CD4-positive, alpha-beta T cell (primary cell): ENCODE measurements at regions not wholly inside any gene's neighbourhood (a gene's known extent, or its start where the extent isn't known, plus 50 kb on each side); places are given as distances from the start of the nearest gene placed in this dataset.
A peak's percentile ranks its signal among the peaks of the same experiment; 100 is the strongest.

Source experiments
- ATAC-seq: fragments of 200-7000 bp; cut with Tn5 transposase; one replicate; pipeline ENCODE4 v1.10.0; 2022; ENCODE audit warnings: mild to moderate bottlenecking; ENCODE audit not compliant: poor library complexity
- CTCF ChIA-PET: fragments of 350-600 bp; sonication (Branson Sonifier 250); formaldehyde crosslinking; loops from one replicate; lab custom pipeline; 2021; ENCODE audit warnings: antibody characterized with exemption, inconsistent platforms; lab: Charles Lee
- POLR2A ChIA-PET: fragments of 350-600 bp; sonication (Branson Sonifier 250); formaldehyde crosslinking; loops from one replicate; lab custom pipeline; 2021; ENCODE audit warnings: antibody characterized with exemption, inconsistent platforms; lab: Charles Lee
- DNase-seq, 14 experiments: peaks; one replicate each; pipeline ENCODE4 v3.0.0-alpha.2; 2013 to 2020; ENCODE audit warnings: mixed read lengths in 2 of 14
- H3K27ac ChIP-seq, 2 donors: one replicate each; pipeline versions ENCODE4 v1.5.1 to v1.7.0; 2013; ENCODE audit warnings: low read length in 2 of 2, low read depth in 1 of 2, mild to moderate bottlenecking in 1 of 2
- H3K27me3 ChIP-seq, 2 experiments: 1 replicate in 1 of 2; 2 replicates in 1 of 2; pipeline versions ENCODE4 v1.6.1 to v1.7.0; 2013; ENCODE audit warnings: low read length in 2 of 2, control low read depth in 1 of 2, mild to moderate bottlenecking in 1 of 2, moderate library complexity in 1 of 2; ENCODE audit not compliant: insufficient read depth in 2 of 2, control insufficient read depth in 1 of 2
- H3K36me3 ChIP-seq: one replicate; pipeline ENCODE4 v1.6.1; 2013; ENCODE audit warnings: low read length, control low read depth; ENCODE audit not compliant: insufficient read depth
- H3K4me1 ChIP-seq: one replicate; pipeline ENCODE4 v1.6.1; 2013; ENCODE audit warnings: low read length, control low read depth; ENCODE audit not compliant: insufficient read depth
- H3K4me3 ChIP-seq: one replicate; pipeline ENCODE4 v1.5.1; 2013; ENCODE audit warnings: mild to moderate bottlenecking, low read length, moderate library complexity
- H3K9me3 ChIP-seq, 2 experiments: 1 replicate in 1 of 2; 2 replicates in 1 of 2; pipeline versions ENCODE4 v1.6.1 to v1.7.0; 2013; ENCODE audit warnings: low read length in 2 of 2, mild to moderate bottlenecking in 2 of 2, control low read depth in 1 of 2, moderate library complexity in 1 of 2; ENCODE audit not compliant: control insufficient read depth in 1 of 2, insufficient read depth in 1 of 2
- H3K27ac Mint-ChIP-seq: one replicate; pipeline ENCODE4 v1.8.0; 2020; ENCODE audit warnings: mixed read lengths
- H3K27me3 Mint-ChIP-seq: one replicate; pipeline ENCODE4 v1.8.0; 2021; ENCODE audit warnings: mixed read lengths
- H3K36me3 Mint-ChIP-seq: one replicate; pipeline ENCODE4 v1.8.0; 2021; ENCODE audit warnings: low read depth, mixed read lengths
- H3K4me1 Mint-ChIP-seq: one replicate; pipeline ENCODE4 v1.8.0; 2021; ENCODE audit warnings: low read depth, mixed read lengths
- H3K4me3 Mint-ChIP-seq: one replicate; pipeline ENCODE4 v1.8.0; 2020; ENCODE audit warnings: mild to moderate bottlenecking, mixed read lengths
- H3K9me3 Mint-ChIP-seq: one replicate; pipeline ENCODE4 v1.8.0; 2020; ENCODE audit warnings: mixed read lengths
- intact Hi-C, 2 experiments: fragments of 100-400 bp; cut with DNase I in 1 of 2; cut with micrococcal nuclease in 1 of 2; formaldehyde crosslinking; loops; one replicate each; pipeline versions ENCODE4 v1.15.1 to v1.9.0; 2023 to 2025; cut with DNase I, micrococcal nuclease
- TF ChIP-seq, protein P1 (sequence below): fragments of 200-600 bp; IDR thresholded peaks from one replicate; pipeline ENCODE4 v1.8.0; 2022; ENCODE audit warnings: antibody characterized with exemption, mild to moderate bottlenecking

DNA sequence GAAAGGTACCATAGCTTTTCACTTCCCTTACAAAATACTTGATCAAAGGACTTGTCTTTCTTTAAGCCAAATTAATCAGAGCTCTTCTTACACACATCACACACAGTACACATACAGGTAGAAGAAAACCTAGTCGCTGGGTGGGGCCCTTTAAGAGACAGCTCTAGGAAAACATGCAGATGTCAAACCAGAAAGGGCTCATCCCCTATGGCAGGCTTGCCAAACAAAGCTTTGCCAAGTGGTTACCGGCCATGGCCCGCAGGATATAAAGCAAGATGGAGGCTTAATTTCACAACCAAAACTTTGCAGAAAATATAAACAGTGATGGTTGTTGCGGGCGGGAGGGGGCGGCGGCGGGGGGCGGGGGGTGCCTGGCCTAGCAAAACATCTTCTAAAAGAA is 2156.0 kb upstream of the PIK3C3 start:
- no peak overlapping the region for H3K4me3 ChIP-seq
- DNase-seq: no peak
- H3K4me1 Mint-ChIP-seq: peaks cover 6% of the 10 kb centered on the region
- TF ChIP-seq, protein P1, sequence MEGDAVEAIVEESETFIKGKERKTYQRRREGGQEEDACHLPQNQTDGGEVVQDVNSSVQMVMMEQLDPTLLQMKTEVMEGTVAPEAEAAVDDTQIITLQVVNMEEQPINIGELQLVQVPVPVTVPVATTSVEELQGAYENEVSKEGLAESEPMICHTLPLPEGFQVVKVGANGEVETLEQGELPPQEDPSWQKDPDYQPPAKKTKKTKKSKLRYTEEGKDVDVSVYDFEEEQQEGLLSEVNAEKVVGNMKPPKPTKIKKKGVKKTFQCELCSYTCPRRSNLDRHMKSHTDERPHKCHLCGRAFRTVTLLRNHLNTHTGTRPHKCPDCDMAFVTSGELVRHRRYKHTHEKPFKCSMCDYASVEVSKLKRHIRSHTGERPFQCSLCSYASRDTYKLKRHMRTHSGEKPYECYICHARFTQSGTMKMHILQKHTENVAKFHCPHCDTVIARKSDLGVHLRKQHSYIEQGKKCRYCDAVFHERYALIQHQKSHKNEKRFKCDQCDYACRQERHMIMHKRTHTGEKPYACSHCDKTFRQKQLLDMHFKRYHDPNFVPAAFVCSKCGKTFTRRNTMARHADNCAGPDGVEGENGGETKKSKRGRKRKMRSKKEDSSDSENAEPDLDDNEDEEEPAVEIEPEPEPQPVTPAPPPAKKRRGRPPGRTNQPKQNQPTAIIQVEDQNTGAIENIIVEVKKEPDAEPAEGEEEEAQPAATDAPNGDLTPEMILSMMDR: no peak
- no peaks in the 10 kb centered on the region for H3K36me3 Mint-ChIP-seq
- no peaks in the 10 kb centered on the region for H3K27me3 Mint-ChIP-seq
- H3K9me3 ChIP-seq: peaks cover 0 to 11% of the 10 kb centered on the region in 2 experiments
- ChIA-PET POLR2A (no interaction called here), CTCF (no interaction called here)
- no peaks in the 10 kb centered on the region for H3K36me3 ChIP-seq
- H3K27ac ChIP-seq: no peak overlapping the region
- intact Hi-C loops: no loop called here
- no peaks in the 10 kb centered on the region for H3K4me1 ChIP-seq
- H3K9me3 Mint-ChIP-seq: peaks cover 3% of the 10 kb centered on the region
- no peak overlapping the region for H3K27ac Mint-ChIP-seq
- H3K27me3 ChIP-seq: no peaks in the 10 kb centered on the region
- ATAC-seq: no peak
- peak overlapping the region; percentile 77 for H3K4me3 Mint-ChIP-seq

DNA sequence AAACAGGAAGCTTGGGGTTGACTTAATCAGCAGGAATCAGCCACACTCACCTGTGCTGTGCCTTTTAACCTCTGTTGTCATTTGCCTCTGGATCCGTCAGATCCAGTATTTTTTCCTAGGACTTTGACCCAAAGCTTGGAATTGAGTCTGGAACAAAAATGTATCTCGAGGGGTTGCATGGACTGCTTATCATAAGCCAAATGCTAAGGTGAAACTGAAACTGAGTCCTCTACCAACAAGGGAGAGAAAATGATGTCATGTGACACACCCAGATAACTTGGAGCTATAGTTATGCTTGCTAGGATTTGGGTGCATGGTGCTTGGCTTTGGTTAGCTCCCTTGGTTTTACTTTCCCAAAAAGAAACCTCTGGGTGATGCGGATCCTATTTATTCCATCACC is 2158.6 kb upstream of the PIK3C3 start:
- no peaks in the 10 kb centered on the region for H3K27me3 ChIP-seq
- ATAC-seq: no peak
- no peaks in the 10 kb centered on the region for H3K27me3 Mint-ChIP-seq
- no peak overlapping the region for H3K27ac Mint-ChIP-seq
- peaks cover 6% of the 10 kb centered on the region for H3K4me1 Mint-ChIP-seq
- CTCF ChIA-PET: no interaction called here
- peaks cover 0 to 11% of the 10 kb centered on the region in 2 experiments for H3K9me3 ChIP-seq
- peak overlapping the region; percentile 13 for H3K4me3 Mint-ChIP-seq
- TF ChIP-seq, protein P1: no peak
- H3K4me3 ChIP-seq: no peak overlapping the region
- POLR2A ChIA-PET: no interaction called here
- no peaks in the 10 kb centered on the region for H3K36me3 Mint-ChIP-seq
- DNase-seq: no peak
- intact Hi-C loops: no loop called here
- H3K4me1 ChIP-seq: no peaks in the 10 kb centered on the region
- no peaks in the 10 kb centered on the region for H3K9me3 Mint-ChIP-seq
- H3K36me3 ChIP-seq: no peaks in the 10 kb centered on the region
- no peak overlapping the region for H3K27ac ChIP-seq

DNA sequence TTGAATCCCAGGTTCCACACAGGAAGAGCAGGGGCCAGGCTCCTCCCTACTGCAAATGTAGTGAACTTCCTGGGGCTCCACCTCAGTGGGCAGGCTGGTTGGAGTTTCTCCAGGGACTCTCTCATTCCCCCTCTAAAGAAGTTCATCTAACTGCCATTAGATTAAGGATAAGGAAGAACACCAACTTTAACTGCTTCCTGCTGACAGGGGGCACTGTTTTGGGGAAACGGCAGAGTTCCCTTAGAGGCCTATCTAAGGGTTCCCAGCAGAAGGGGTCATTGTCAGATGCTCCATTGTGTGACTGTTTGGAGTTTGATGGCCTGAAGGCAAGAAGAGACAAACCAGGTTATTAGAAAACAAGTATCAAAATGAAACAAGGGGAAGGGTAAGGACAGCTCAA is 2159.7 kb upstream of the PIK3C3 start:
- TF ChIP-seq, protein P1: no peak
- intact Hi-C loops: no loop called here
- H3K4me3 ChIP-seq: no peak overlapping the region
- H3K36me3 Mint-ChIP-seq: no peaks in the 10 kb centered on the region
- no peaks in the 10 kb centered on the region for H3K27me3 ChIP-seq
- peaks cover 0 to 11% of the 10 kb centered on the region in 2 experiments for H3K9me3 ChIP-seq
- ATAC-seq (no peak), DNase-seq (no peak)
- no peak overlapping the region for H3K4me3 Mint-ChIP-seq
- no peak overlapping the region for H3K27ac ChIP-seq
- no peaks in the 10 kb centered on the region for H3K9me3 Mint-ChIP-seq
- peaks cover 6% of the 10 kb centered on the region for H3K4me1 Mint-ChIP-seq
- POLR2A ChIA-PET: no interaction called here
- no peaks in the 10 kb centered on the region for H3K4me1 ChIP-seq
- no peak overlapping the region for H3K27ac Mint-ChIP-seq
- H3K36me3 ChIP-seq: no peaks in the 10 kb centered on the region
- H3K27me3 Mint-ChIP-seq: no peaks in the 10 kb centered on the region
- CTCF ChIA-PET: no interaction called here
